HG03095 (cell line): ENCODE measurements at regions not wholly inside any gene's neighbourhood (a gene's known extent, or its start where the extent isn't known, plus 50 kb on each side); places are given as distances from the start of the nearest gene placed in this dataset.
"Not testable (repeated sequence)": the region's sequence is repeated elsewhere in the genome, so short reads cannot be mapped to it uniquely, and the experiment has no call there.

ENCODE experiments used
- ATAC-seq: cut with Tn5 transposase; IDR thresholded peaks from one replicate; pipeline ENCODE4 v1.9.1; 2021; ENCODE audit warnings: moderate library complexity; ENCODE audit not compliant: unreplicated experiment

DNA sequence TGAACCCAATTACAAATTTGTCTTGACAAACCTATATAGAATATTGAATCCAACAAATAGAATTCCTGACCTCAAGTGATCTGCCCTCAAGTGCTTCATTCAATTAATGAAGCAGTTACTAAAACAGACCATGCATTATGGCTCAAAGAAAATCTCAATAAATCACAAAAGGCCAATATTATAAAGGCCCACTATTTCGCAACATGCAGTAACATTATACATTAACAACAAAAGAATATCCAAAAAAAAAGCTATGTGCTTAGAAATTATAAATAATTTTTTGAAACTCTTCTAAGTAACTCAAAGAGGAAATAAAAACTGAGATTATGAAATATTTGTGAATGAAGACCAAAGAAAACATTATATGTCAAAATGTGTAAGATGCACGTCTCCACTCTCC lies 177.7 kb downstream of the ZNF674 start:
- no peak for ATAC-seq

DNA sequence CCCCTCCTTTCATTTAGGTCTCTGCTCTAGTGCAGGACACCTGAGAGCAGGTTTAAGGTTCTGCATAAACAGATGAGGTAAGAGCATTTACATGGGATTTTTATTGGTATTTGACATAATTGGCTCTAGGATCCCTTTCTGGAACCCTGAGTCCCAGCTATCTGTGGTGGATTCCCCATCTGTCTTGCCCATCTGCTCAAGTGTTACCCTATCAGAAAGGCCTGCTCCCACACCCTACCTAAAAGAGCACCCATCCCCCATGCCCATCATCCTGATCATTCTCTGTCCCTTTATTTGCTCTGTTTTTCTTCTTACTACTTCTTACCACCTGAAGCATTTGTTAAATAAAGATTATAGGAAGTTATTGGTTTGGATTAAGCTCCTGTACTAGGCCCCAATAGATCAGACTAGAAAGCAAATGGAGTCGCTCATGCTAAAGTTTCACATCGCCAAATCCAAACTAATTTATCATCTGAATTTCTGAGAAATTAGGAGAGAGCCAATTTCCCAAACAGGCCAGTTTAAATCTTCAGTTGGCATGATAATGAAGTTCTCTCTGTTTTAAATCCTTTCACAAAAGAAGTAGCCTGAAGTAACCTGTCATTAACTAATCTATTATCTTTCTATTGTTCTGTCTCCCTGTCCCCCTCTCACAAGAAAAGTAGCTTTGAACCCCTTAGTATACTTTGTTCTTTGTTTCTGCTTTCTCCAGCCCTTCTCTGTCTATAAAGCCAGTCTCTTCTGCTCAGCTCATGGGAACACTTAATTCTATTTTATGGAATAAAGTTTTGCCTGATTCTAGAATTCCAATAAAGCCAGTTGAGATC lies 178.6 kb downstream of the ZNF674 start:
- ATAC-seq, result no peak

DNA sequence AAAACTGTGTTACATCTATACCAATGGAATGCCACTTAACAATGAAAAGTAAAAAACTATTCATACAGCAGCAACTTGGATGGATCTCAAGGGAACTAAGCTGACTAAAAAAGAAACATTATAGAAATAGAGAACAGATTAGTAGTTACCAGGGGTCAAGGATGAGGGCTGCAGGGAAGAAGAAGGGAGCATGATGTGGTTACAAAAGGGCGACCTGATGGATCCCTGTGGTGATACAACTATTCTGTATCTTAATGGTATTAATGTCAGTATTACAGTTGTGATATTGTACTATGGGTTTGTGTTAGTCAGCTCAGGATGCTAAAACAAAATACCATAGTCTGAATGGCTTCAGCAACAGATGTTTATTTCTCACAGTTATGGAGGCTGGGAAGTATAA lies 190.7 kb downstream of the ZNF674 start:
- no peak for ATAC-seq

- no peak for ATAC-seq
Observed at GRCh38 chrX:46341767-46342322, 203.4 kb downstream of the ZNF674 start.

GRCh38 chrX:46340696-46341095 lies 204.5 kb downstream of the ZNF674 start:
- no peak for ATAC-seq

DNA sequence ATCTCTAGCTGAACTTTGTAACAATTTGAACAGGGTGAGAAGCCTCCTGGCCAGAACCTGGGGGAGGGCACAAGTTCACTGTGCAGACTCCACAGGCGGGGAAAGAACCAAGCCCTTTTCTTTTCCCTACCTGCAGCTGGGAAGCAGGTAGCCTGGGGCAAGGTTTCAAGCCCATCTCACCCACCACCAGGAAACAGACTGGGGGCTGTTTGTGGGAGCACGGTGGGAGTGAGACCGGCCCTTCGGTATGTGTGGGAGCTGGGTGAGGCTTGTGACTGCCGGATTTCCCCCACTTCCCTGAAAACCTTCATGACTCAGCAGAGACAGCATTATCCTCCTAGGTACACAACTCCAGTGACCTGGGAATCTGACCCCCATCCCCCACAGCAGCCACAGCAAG lies 211.7 kb downstream of the ZNF674 start:
- ATAC-seq, result no peak

GRCh38 chrX:46330981-46331380 lies 214.2 kb downstream of the ZNF674 start:
- no peak for ATAC-seq

DNA sequence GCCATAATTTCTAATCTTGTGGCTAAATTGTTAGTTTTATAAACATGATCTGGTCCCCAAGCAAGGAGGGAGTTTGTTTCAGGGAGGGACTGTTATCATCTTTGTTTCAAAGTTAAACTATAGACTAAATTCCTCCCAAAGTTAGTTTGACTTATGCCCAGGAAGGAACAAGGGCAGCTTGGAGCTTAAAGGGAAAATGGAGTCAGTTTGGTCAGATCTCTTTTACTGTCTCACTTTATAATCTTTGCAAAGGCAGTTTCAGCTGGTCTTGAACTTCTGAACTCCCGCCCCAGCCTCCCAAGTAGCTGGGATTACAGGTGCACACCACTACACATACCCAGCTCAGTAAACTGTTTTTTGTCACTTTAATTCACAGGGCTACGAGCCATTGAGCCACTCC lies 214.7 kb downstream of the ZNF674 start:
- no peak for ATAC-seq

DNA sequence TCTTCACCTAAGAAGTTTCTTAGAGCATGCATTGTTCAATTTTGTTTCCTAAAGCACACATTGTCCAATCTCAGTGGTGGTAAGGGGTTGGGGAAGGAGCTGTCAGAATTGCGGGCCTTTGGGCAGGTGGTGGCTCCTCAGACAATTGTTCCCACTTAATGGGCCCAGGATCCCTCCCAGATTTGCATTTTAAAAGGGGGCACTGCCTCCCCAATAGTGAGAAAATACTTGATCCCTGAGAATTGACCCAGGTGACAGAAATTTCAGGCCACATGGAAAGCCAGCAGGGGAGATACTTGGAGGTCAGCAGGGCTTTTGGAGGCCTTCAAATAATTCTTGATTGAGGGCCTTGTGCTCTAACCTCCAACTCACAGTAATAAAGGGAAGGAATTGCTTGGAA lies 217.1 kb downstream of the ZNF674 start:
- no peak for ATAC-seq

DNA sequence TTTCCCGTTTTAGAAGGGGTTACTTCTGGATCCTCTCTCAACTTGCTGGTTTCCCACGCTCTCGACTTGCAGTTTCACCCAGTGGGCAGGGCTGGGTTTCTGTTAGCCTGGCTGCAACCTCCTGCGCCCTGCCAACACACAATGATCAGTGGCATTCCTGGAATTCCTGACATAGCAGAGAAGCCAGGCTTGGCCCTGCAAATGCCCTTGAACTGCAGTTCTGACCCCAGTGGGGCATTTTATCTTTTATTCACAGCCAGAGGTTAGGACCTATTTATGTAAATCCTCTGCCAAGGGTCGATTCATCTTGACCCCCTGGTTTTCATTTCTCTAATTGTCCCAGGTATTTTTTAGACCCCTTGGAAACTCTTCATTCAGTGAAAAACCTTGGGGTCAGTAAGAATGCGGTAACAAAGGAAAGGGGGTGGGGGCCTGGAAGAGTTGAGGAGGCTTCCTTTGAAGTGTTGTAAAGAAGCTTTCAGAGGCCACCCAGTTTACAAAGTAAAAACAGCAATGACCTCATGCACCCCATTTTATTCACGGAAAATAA lies 217.6 kb downstream of the ZNF674 start:
- no peak for ATAC-seq

DNA sequence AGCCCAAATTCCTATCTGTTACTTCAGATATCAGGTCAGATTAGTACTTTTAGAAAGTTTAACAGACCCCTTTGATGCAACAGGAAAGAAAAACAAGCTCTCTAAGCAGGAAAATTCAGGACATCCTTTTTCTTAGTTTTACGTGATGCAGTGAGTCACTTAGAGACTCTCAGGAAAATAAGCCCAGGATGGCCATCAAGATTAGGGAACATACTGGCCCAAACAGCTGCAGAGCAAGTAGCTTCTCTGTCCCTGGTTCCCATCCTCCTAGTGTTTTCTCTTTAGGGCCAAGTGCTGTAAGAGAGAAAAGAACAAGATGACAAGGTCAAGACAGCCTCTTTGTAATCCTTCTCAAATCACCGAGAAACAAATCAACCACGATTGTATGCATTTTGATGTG lies 219.1 kb downstream of the ZNF674 start:
- no peak for ATAC-seq

DNA sequence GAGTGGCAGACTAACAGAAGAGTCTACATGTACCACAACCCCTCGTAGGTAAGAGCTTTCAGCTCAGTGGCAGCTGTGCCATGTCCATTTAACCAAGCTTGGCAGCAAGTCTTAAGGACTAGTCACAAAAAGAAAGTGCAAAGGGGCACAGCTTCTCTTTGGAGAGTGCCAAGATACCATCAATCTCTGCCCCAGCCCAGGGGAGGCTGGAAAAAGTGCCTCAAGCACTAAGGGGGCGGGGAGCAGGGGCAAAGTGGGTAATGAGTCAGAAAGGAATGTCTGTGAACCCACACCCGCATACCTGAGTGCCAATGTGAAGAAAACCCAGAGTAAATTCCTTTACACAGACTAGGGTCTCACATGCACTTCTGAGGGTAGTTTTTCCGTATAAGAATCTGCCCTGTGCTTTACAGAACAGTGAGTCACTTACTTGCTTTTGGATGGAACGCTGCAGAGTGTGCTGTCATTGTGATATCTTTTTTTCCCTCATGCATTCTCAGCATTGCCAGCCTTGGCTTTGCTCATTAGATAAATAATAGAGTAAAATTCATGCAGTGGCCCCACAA lies 219.8 kb downstream of the ZNF674 start:
- no peak for ATAC-seq

DNA sequence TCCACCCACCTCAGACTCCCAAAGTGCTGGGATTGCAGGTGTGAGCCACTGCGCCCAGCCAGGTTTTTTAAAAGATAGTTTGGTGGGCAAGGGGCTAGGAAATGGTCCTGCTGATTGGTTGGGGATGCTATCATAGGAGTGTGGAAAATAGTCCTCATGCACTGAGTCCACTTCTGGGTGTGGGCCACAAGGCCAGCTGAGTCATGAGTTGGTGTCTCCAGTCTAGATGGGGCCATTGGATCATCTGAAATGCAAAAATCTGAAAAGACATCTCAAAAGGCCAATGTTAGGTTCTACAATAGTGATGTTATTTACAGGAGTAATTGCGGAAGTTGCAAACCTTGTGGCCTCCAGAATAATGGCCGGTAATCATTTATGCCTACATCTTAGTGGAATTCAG lies 221.1 kb downstream of the ZNF674 start:
- no peak for ATAC-seq

DNA sequence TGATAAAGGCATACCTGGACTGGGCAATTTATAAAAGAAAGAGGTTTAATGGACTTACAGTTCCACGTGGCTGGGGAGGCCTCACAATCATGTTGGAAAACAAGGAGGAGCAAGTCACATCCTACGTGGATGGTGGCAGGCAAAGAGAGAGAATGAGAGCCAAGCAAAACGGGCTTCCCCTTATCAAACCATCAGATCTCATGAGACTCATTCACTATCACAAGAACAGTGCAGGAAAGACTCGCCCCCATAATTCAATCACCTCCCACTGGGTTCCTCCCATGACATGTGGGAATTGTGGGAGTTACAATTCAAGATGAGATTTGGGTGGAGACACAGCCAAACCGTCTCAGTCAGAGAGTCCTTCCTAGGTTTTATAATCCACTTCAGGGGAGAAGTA lies 222.3 kb downstream of the ZNF674 start:
- not testable (repeated sequence) for ATAC-seq

GRCh38 chrX:46321676-46322075 lies 223.5 kb downstream of the ZNF674 start:
- no peak for ATAC-seq

GRCh38 chrX:46319750-46320149 lies 225.5 kb downstream of the ZNF674 start:
- ATAC-seq, result no peak

- no peak for ATAC-seq
Observed at GRCh38 chrX:46318551-46318950, 226.7 kb downstream of the ZNF674 start.

GRCh38 chrX:46317163-46317562 lies 228.1 kb downstream of the ZNF674 start:
- no peak for ATAC-seq

- ATAC-seq, result no peak
Observed at GRCh38 chrX:46311581-46312120, 233.6 kb downstream of the ZNF674 start.

- ATAC-seq, result no peak
Observed at GRCh38 chrX:46310815-46311497, 234.3 kb downstream of the ZNF674 start.

DNA sequence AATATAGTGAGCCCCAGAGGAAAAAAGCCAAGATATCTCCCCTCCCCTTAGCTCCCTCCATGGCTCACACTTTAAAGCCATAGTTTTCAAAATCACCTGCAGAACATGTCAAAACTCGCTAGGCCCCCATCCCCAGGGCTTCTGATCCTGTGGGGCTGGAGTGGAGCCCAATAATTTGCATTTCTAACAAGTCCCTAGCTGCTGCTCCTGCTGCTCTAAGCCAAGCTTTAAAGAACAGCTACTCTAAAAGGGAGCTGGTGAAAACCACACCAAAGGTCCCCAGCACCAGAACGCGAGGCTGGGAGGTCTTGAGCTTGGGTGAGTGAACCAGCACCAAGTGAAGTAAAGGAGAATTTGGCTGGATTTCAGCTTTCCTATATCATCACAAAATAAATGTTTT lies 237.1 kb downstream of the ZNF674 start:
- no peak for ATAC-seq
